ENCODE measurements at regions not wholly inside any gene's neighbourhood (a gene's known extent, or its start where the extent isn't known, plus 50 kb on each side); places are given as distances from the start of the nearest gene placed in this dataset.

DNA sequence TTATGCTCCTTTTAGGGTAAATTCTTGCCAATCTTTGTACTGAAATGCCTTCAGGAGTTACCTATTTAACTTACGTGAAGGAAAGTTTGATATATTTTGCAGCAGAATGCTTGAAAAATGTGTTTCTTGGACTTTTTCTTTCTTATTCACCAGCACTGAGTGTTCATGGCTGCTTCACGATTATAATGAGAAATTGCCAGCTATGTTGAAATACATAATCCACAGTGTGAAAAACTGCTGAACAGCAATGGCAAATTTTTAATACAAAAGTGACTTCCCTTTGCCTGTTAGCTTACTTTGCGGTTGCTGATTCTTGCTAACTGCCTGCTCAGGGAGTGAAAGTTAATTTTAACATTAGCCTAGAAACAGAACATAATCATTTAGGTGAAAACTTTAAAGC lies 153.8 kb upstream of the SLC4A4 start:
- no peak overlapping the region for H3K4me3 Mint-ChIP-seq (ENCODE audit: unreplicated experiment)
- DNase-seq: no peak
- H3K4me1 Mint-ChIP-seq (ENCODE audit: low read depth, unreplicated experiment): peaks cover 9% of the 10 kb centered on the region
- no peak overlapping the region for H3K27ac Mint-ChIP-seq (ENCODE audit: unreplicated experiment)
- peaks cover 4% of the 10 kb centered on the region for H3K9me3 Mint-ChIP-seq (ENCODE audit: unreplicated experiment)
- H3K36me3 Mint-ChIP-seq (ENCODE audit: unreplicated experiment): no peaks in the 10 kb centered on the region
- TF ChIP-seq CTCF (IDR thresholded peaks at IDR 0.05; ENCODE audit: partially characterized antibody, unreplicated experiment): no peak
- peaks cover 13% of the 10 kb centered on the region for H3K27me3 Mint-ChIP-seq (ENCODE audit: unreplicated experiment)

DNA sequence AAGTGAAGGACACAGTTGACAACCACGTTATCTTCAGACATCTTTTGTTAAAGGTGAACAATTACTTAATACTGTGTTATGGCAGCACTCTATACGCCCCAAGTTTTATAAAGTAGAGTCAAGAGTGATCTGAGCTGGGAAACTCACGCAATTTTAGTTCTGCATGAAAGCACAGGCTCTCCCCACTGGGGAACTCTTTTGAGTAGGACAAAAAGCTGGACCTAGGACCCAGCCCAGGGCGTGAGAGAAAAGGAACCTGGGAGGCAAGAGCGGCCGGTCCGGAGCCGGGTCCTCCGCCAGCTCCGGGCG lies 152.6 kb upstream of the SLC4A4 start:
- H3K36me3 Mint-ChIP-seq (ENCODE audit: unreplicated experiment): no peaks in the 10 kb centered on the region
- peak overlapping the region; percentile 89 for H3K4me3 Mint-ChIP-seq (ENCODE audit: unreplicated experiment)
- H3K27ac Mint-ChIP-seq (ENCODE audit: unreplicated experiment): no peak overlapping the region
- DNase-seq: no peak
- H3K9me3 Mint-ChIP-seq (ENCODE audit: unreplicated experiment): peaks cover 4% of the 10 kb centered on the region
- H3K4me1 Mint-ChIP-seq (ENCODE audit: low read depth, unreplicated experiment): peaks cover 9% of the 10 kb centered on the region
- TF ChIP-seq CTCF (IDR thresholded peaks at IDR 0.05; ENCODE audit: partially characterized antibody, unreplicated experiment): no peak
- H3K27me3 Mint-ChIP-seq (ENCODE audit: unreplicated experiment): peaks cover 13% of the 10 kb centered on the region

DNA sequence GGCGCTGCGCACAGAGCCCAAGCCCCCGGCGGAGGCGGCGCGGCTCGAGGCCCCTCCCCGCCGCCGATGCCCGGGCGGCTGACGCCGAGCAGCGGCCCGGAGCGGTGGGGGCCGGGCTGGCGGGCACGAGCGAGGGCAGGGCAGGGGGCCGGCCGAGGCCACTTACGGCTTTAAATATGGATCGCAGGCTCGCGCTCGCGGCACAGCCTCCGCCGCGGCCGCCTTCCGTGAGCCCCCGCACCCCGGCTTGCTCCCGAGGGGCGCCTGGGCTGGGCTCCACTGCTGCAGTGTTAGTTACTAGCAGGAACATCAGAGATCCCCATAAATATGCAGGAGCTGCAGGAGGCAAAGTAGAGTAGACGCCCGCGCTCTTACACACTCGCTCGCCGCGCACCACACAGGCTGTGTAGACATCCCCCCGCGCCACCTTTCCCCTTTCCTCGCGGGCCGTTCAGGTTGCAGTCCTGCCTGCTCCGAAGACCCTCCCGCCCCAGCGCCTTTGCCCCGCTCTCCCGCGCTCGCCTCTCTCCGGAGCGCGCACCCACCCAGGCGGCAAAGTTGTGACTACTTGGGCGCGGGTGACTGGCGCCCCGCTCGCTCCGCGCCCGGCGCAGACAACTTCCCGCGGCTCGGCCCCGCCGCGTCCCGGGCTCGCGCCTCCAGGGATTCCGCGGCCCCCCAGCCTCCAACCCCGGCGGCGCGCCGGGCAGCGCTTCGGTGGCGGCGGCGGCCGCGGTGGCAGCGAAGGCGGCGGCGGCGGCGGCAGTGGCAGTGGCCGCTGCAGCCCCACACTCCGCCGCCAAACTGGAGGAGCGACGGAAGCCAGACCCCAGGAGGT lies 152.0 kb upstream of the SLC4A4 start:
- Mint-ChIP-seq H3K27ac (ENCODE audit: unreplicated experiment) (no peak overlapping the region), H3K4me3 (ENCODE audit: unreplicated experiment) (peak overlapping the region; percentile 77), H3K9me3 (ENCODE audit: unreplicated experiment) (peaks cover 4% of the 10 kb centered on the region), H3K27me3 (ENCODE audit: unreplicated experiment) (peaks cover 13% of the 10 kb centered on the region), H3K36me3 (ENCODE audit: unreplicated experiment) (no peaks in the 10 kb centered on the region), H3K4me1 (ENCODE audit: low read depth, unreplicated experiment) (peaks cover 9% of the 10 kb centered on the region)
- TF ChIP-seq CTCF (IDR thresholded peaks at IDR 0.05; ENCODE audit: partially characterized antibody, unreplicated experiment): no peak
- peak; percentile 52 for DNase-seq

- Mint-ChIP-seq H3K36me3 (ENCODE audit: unreplicated experiment) (no peaks in the 10 kb centered on the region), H3K4me3 (ENCODE audit: unreplicated experiment) (peak overlapping the region; percentile 89), H3K27me3 (ENCODE audit: unreplicated experiment) (peaks cover 13% of the 10 kb centered on the region), H3K4me1 (ENCODE audit: low read depth, unreplicated experiment) (peaks cover 9% of the 10 kb centered on the region), H3K9me3 (ENCODE audit: unreplicated experiment) (peaks cover 4% of the 10 kb centered on the region), H3K27ac (ENCODE audit: unreplicated experiment) (no peak overlapping the region)
- no peak for TF ChIP-seq CTCF (IDR thresholded peaks at IDR 0.05; ENCODE audit: partially characterized antibody, unreplicated experiment)
- peak; percentile 34 for DNase-seq
Observed at GRCh38 chr4:71187404-71188155, 151.2 kb upstream of the SLC4A4 start.

- H3K9me3 Mint-ChIP-seq (ENCODE audit: unreplicated experiment): peaks cover 4% of the 10 kb centered on the region
- H3K27me3 Mint-ChIP-seq (ENCODE audit: unreplicated experiment): peaks cover 13% of the 10 kb centered on the region
- H3K4me3 Mint-ChIP-seq (ENCODE audit: unreplicated experiment): peak overlapping the region; percentile 89
- no peak for TF ChIP-seq CTCF (IDR thresholded peaks at IDR 0.05; ENCODE audit: partially characterized antibody, unreplicated experiment)
- H3K36me3 Mint-ChIP-seq (ENCODE audit: unreplicated experiment): no peaks in the 10 kb centered on the region
- peaks cover 9% of the 10 kb centered on the region for H3K4me1 Mint-ChIP-seq (ENCODE audit: low read depth, unreplicated experiment)
- H3K27ac Mint-ChIP-seq (ENCODE audit: unreplicated experiment): no peak overlapping the region
- no peak for DNase-seq
Observed at GRCh38 chr4:71188156-71188640, 150.6 kb upstream of the SLC4A4 start.
